HL-60 (cell line): ENCODE measurements at regions not wholly inside any gene's neighbourhood (a gene's known extent, or its start where the extent isn't known, plus 50 kb on each side); places are given as distances from the start of the nearest gene placed in this dataset.

Experiments
- DNase-seq, 2 experiments: peaks; one replicate each; pipeline ENCODE4 v3.0.0-alpha.2; 2010 to 2020; ENCODE audit warnings: low read depth in 1 of 2, low spot score in 1 of 2
- H3K27ac ChIP-seq: fragments of 250-450 bp; sonication (Bioruptor Pico); replicated peaks from 2 replicates; pipeline ENCODE4 v1.5.1; 2020; ENCODE audit warnings: mild to moderate bottlenecking, moderate library complexity
- H3K27me3 ChIP-seq: fragments of 250-450 bp; sonication (Bioruptor Pico); 2 replicates; pipeline ENCODE4 v1.5.1; 2021; ENCODE audit warnings: mild to moderate bottlenecking, moderate library complexity; ENCODE audit not compliant: insufficient read depth, poor library complexity, severe bottlenecking
- H3K4me3 ChIP-seq: replicated peaks from 2 replicates; pipeline ENCODE4 v1.5.1; 2011; ENCODE audit warnings: mild to moderate bottlenecking, control low read depth, low read length; ENCODE audit not compliant: insufficient read depth
- GABPA ChIP-seq: IDR thresholded peaks from 2 replicates; pipeline ENCODE4 v1.6.1; 2012; ENCODE audit warnings: low read depth
- POLR2AphosphoS5 ChIP-seq: IDR thresholded peaks from 2 replicates; pipeline ENCODE4 v1.6.1; 2012; ENCODE audit warnings: low read depth
- SPI1 ChIP-seq: IDR thresholded peaks from 2 replicates; pipeline ENCODE4 v1.6.1; 2012; ENCODE audit warnings: low read depth, mild to moderate bottlenecking, borderline replicate concordance
- TF ChIP-seq, protein P1 (sequence below): IDR thresholded peaks from one replicate; pipeline ENCODE4 v1.5.1; 2011; ENCODE audit warnings: low read length, control low read depth, inconsistent platforms; ENCODE audit not compliant: insufficient read depth
- TF ChIP-seq, protein P2 (sequence below): IDR thresholded peaks from 2 replicates; pipeline ENCODE4 v1.6.1; 2012; ENCODE audit warnings: low read depth; ENCODE audit not compliant: insufficient replicate concordance

DNA sequence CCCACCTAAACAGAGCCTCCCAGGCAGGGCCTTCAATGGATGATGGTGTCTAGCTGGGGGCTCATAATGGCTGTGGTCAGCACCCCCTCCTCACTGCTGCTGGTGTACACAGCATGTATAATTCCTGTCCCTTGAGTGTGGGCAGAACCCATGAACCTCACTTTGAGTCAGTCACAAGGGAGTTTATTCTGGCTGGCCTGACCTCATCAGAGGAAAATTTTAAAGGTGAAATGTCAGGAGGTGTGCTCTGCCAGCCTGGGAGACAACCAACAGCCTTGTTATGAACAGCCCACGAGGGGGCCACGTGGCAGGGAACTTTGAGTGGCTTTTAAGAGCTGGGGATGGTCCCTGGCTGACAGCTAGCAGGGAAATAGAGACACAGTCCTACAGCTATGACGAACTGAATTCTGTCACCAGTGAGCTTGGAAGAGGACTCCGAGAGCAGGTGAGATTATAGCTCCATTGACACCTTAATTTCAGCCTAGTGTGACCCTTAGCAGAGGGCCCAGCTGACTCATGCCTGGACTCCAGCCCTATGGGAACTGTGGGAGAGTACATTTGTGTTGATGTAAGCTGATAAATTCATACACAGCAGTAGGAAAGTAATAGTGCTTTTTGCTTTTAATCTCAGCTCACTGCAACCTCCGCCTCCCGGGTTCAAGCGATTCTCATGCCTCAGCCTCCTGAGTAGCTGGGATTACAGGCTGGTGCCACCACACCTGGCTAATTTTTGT lies 73.5 kb upstream of the RUNX3 start:
- H3K27ac ChIP-seq: no peak overlapping the region; the same call in 1 of the 2 replicates
- H3K27me3 ChIP-seq: no peaks in the 10 kb centered on the region
- DNase-seq: no peak
- TF ChIP-seq, protein P1, sequence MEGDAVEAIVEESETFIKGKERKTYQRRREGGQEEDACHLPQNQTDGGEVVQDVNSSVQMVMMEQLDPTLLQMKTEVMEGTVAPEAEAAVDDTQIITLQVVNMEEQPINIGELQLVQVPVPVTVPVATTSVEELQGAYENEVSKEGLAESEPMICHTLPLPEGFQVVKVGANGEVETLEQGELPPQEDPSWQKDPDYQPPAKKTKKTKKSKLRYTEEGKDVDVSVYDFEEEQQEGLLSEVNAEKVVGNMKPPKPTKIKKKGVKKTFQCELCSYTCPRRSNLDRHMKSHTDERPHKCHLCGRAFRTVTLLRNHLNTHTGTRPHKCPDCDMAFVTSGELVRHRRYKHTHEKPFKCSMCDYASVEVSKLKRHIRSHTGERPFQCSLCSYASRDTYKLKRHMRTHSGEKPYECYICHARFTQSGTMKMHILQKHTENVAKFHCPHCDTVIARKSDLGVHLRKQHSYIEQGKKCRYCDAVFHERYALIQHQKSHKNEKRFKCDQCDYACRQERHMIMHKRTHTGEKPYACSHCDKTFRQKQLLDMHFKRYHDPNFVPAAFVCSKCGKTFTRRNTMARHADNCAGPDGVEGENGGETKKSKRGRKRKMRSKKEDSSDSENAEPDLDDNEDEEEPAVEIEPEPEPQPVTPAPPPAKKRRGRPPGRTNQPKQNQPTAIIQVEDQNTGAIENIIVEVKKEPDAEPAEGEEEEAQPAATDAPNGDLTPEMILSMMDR: no peak
- TF ChIP-seq, protein P2, sequence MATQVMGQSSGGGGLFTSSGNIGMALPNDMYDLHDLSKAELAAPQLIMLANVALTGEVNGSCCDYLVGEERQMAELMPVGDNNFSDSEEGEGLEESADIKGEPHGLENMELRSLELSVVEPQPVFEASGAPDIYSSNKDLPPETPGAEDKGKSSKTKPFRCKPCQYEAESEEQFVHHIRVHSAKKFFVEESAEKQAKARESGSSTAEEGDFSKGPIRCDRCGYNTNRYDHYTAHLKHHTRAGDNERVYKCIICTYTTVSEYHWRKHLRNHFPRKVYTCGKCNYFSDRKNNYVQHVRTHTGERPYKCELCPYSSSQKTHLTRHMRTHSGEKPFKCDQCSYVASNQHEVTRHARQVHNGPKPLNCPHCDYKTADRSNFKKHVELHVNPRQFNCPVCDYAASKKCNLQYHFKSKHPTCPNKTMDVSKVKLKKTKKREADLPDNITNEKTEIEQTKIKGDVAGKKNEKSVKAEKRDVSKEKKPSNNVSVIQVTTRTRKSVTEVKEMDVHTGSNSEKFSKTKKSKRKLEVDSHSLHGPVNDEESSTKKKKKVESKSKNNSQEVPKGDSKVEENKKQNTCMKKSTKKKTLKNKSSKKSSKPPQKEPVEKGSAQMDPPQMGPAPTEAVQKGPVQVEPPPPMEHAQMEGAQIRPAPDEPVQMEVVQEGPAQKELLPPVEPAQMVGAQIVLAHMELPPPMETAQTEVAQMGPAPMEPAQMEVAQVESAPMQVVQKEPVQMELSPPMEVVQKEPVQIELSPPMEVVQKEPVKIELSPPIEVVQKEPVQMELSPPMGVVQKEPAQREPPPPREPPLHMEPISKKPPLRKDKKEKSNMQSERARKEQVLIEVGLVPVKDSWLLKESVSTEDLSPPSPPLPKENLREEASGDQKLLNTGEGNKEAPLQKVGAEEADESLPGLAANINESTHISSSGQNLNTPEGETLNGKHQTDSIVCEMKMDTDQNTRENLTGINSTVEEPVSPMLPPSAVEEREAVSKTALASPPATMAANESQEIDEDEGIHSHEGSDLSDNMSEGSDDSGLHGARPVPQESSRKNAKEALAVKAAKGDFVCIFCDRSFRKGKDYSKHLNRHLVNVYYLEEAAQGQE: no peak
- TF ChIP-seq SPI1: no peak
- no peak for TF ChIP-seq POLR2AphosphoS5
- H3K4me3 ChIP-seq: no peak overlapping the region

DNA sequence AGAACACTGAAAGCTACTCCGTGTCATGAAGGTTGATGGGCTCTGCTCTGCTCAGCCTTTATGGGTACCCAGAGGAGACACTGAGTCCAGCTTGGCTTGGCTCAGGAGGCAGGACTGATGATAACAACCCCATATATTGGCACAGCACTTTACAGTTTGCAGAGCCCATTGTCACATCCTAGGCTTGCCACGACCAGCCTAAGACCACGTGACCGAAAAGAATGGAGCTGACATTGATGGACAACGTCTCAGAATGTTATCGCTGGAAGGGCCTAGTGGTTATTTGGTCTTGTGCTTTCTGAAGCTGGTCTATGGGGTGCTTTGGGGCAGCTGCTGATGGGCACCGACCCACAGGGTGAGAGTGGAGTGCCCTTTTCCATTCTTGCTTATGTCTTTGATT lies 72.9 kb upstream of the RUNX3 start:
- no peak overlapping the region; the same call in 1 of the 2 replicates for H3K27ac ChIP-seq
- no peaks in the 10 kb centered on the region for H3K27me3 ChIP-seq
- H3K4me3 ChIP-seq: no peak overlapping the region
- DNase-seq: no peak
- TF ChIP-seq SPI1 (no peak), POLR2AphosphoS5 (no peak)

DNA sequence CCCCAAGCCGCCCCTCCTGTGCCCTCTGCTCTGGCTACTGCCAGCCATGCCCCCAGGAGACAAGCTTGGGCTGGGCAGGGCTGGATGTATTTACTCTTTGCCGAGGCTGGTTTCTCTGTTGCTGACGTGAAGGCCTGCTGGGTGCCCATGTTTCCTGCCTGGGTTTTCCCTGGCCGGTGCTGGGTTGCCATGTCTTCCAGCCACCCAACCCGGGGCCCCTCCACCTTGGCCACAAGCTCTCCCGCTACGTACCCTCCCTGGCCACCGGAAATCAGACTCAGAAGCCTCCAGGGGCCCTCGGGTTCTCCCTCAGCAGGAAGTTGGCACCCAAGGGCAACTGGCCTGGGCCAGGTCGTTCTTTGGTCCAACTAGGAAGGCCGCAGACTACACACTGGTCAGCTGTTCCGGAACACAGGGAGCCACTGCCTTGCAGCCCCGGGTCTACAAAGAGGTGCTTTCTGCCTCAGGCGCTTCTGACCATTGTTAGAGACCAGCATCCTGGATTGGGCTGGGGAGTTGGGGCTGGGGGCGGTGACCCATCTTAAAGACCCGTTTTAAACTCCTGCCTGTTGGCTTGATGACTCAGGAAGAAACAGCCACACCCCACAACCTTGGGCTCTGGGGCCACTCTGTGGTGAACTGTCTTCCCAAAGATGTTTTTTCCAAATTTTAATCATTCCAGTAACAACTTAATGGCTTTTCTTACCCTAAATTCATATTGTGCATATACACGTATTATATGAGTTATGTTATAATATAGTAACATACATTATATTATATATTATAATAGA lies 71.2 kb upstream of the RUNX3 start:
- no peak for TF ChIP-seq SPI1
- no peak for TF ChIP-seq GABPA
- no peak for TF ChIP-seq POLR2AphosphoS5
- TF ChIP-seq, protein P1: no peak
- TF ChIP-seq, protein P2: no peak
- Histone ChIP-seq H3K27ac (peak overlapping the region; percentile 66), H3K4me3 (no peak overlapping the region), H3K27me3 (no peaks in the 10 kb centered on the region)
- no peak for DNase-seq

DNA sequence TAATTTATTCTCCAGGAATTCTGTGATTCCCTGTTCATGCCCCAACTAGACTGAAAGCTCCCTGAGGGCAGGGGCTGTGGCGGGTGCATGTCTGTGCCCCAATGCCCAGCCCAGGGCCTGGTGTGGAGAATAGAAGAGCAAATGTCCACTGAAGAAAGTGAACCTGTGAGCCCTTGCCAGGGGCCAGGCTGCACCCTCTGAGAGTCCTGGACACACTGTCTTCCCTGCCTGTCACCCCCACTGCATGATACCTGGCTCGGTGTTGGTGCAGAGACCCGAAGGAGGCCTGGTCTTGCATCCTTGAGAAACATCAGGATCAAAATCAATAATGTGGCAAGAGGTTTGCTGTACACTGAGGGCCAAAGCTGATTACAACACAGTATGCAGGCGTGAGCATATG lies 69.8 kb upstream of the RUNX3 start:
- Histone ChIP-seq H3K27ac (no peak overlapping the region), H3K27me3 (no peaks in the 10 kb centered on the region), H3K4me3 (no peak overlapping the region)
- TF ChIP-seq SPI1 (no peak), GABPA (no peak), POLR2AphosphoS5 (no peak)
- TF ChIP-seq, protein P2: no peak
- TF ChIP-seq, protein P1: no peak
- no peak for DNase-seq
